ENCODE measurements at regions not wholly inside any gene's neighbourhood (a gene's known extent, or its start where the extent isn't known, plus 50 kb on each side); places are given as distances from the start of the nearest gene placed in this dataset.
"Not testable (repeated sequence)": the region's sequence is repeated elsewhere in the genome, so short reads cannot be mapped to it uniquely, and the experiment has no call there.

DNA sequence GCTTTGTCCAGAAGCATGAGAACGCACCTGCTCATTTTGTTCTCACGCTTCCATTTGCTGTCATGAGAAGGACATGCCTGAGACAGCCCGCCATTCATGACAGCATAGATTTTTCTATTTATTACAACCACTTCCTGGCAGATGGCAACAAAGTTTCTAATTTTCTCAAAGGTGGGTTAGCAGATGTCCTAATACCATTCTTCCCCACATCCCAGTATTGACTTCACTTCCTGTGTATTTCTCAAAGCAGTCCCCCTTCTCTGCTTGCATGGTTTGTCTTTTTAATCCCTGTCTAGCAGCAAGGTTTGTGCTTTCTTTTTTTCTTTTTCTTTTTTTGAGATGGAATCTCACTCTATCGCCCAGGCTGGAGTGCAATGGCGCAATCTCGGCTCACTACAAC is 94.3 kb downstream of the ISX start:
- Histone ChIP-seq H3K4me3 (ENCODE audit: low read depth, low read length) (no peak overlapping the region), H3K27me3 (ENCODE audit: insufficient read depth, low read depth, severe bottlenecking) (no peaks in the 10 kb centered on the region), H3K9me3 (ENCODE audit: severe bottlenecking) (no peaks in the 10 kb centered on the region), H3K27ac (no peak overlapping the region), H3K36me3 (peaks cover 4% of the 10 kb centered on the region; the same call in 1 of the 2 replicates)
- TF ChIP-seq, protein P1, sequence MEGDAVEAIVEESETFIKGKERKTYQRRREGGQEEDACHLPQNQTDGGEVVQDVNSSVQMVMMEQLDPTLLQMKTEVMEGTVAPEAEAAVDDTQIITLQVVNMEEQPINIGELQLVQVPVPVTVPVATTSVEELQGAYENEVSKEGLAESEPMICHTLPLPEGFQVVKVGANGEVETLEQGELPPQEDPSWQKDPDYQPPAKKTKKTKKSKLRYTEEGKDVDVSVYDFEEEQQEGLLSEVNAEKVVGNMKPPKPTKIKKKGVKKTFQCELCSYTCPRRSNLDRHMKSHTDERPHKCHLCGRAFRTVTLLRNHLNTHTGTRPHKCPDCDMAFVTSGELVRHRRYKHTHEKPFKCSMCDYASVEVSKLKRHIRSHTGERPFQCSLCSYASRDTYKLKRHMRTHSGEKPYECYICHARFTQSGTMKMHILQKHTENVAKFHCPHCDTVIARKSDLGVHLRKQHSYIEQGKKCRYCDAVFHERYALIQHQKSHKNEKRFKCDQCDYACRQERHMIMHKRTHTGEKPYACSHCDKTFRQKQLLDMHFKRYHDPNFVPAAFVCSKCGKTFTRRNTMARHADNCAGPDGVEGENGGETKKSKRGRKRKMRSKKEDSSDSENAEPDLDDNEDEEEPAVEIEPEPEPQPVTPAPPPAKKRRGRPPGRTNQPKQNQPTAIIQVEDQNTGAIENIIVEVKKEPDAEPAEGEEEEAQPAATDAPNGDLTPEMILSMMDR (IDR thresholded peaks at IDR 0.05; ENCODE audit: low read depth, low read length), result no peak
- no peak for DNase-seq

GRCh38 chr22:35165896-35166295 is 91.4 kb upstream of the HMGXB4 start:
- not testable (repeated sequence) for H3K27me3 ChIP-seq (ENCODE audit: insufficient read depth, low read depth, severe bottlenecking); H3K27ac ChIP-seq; H3K36me3 ChIP-seq; H3K9me3 ChIP-seq (ENCODE audit: severe bottlenecking); DNase-seq; H3K4me3 ChIP-seq (ENCODE audit: low read depth, low read length)

DNA sequence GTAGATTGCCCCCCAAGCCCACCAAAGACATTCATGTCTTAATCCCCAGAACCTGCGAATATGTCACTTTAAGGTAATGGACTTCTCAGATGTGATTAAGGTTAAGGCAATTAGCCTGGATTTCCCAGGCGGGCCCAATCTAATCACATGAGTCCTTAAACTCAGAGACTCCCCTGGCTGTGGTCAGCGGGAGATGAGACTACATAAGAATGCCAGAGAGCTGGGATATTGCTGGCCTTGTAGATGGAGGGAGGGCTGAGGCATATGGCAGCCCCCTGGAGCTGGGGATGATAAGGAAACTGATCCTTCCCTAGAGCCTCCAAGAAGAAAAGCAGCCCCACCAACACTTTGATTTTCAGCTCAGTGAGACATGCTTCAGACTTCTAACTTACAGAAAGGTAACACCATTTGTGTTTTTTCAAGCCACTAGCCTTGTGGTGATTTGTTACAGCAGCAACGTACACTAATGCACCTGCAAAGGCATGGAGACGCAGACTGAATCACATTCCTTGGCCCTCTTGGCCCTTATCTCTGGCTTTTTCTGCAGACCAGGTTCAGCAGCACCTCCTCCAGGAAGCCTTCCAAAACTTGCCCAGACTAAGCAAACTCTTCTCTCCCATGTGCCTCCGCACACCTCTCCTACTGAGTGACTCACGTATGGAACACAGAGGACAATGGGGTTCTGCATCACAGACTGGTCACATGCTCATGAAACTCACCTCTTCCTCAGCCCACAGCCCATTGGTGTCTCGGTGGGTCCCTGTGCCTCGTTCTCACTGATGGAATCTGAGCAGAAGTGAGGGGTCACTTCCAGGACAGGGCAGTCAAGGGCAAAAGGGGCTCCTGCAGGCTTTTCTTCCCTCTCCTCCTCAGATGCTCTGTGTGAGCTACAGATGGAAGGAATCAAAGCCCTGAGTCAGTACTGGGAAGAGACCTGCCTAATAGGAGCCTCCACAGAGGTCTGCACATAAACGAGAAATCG is 86.3 kb upstream of the HMGXB4 start:
- peak; percentile 62 for DNase-seq
- no peaks in the 10 kb centered on the region for H3K27me3 ChIP-seq (ENCODE audit: insufficient read depth, low read depth, severe bottlenecking)
- 0 out of 2 replicates have a peak overlapping the region, but pooled peaks have one; percentile 4 for H3K27ac ChIP-seq
- H3K9me3 ChIP-seq (ENCODE audit: severe bottlenecking), result no peaks in the 10 kb centered on the region
- H3K4me3 ChIP-seq (ENCODE audit: low read depth, low read length), result no peak overlapping the region
- TF ChIP-seq, protein P1 (IDR thresholded peaks at IDR 0.05; ENCODE audit: low read depth, low read length), result no peak
- H3K36me3 ChIP-seq, result no peaks in the 10 kb centered on the region

GRCh38 chr22:35172442-35172841 is 84.9 kb upstream of the HMGXB4 start:
- H3K4me3 ChIP-seq (ENCODE audit: low read depth, low read length), result no peak overlapping the region
- TF ChIP-seq, protein P1 (IDR thresholded peaks at IDR 0.05; ENCODE audit: low read depth, low read length), result no peak
- DNase-seq, result peak; percentile 59
- H3K27ac ChIP-seq, result 0 out of 2 replicates have a peak overlapping the region, but pooled peaks have one; percentile 24
- no peaks in the 10 kb centered on the region for H3K27me3 ChIP-seq (ENCODE audit: insufficient read depth, low read depth, severe bottlenecking)
- H3K9me3 ChIP-seq (ENCODE audit: severe bottlenecking), result no peaks in the 10 kb centered on the region
- H3K36me3 ChIP-seq, result no peaks in the 10 kb centered on the region

GRCh38 chr22:35173655-35174054 is 83.6 kb upstream of the HMGXB4 start:
- Histone ChIP-seq H3K36me3 (no peaks in the 10 kb centered on the region), H3K9me3 (ENCODE audit: severe bottlenecking) (no peaks in the 10 kb centered on the region), H3K4me3 (ENCODE audit: low read depth, low read length) (no peak overlapping the region), H3K27ac (no peak overlapping the region), H3K27me3 (ENCODE audit: insufficient read depth, low read depth, severe bottlenecking) (no peaks in the 10 kb centered on the region)
- TF ChIP-seq, protein P1 (IDR thresholded peaks at IDR 0.05; ENCODE audit: low read depth, low read length), result no peak
- no peak for DNase-seq

DNA sequence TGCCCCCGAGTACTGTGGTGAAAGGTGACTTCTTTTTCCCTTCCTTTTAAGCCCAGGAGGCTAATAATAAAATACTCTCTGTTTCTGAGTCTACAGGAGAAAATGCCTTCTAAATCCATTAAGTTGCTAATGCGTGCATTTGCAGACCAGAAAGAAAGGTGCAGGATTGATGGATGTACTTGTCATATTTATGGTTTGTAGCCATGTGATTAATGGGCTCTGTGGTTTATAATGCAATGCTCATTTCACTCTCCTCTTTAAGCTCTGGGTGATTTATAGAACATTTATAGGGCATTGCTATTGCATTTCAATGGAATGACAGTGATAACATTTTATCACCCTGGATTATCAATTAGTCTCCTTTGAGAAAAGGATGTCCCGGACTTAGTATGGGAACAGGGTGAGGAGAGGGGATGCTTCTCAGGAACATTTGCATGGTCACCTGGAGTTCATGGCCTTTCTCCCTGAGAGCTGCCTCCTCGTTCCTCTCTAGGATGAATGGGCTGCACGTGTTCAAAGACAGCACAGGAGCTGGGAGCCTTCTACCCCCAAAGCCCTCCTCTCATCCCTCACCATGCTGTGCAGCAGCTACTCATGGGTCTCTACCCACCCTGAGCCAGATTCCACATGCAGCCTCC is 82.8 kb upstream of the HMGXB4 start:
- Histone ChIP-seq H3K27me3 (ENCODE audit: insufficient read depth, low read depth, severe bottlenecking) (no peaks in the 10 kb centered on the region), H3K4me3 (ENCODE audit: low read depth, low read length) (no peak overlapping the region), H3K27ac (no peak overlapping the region), H3K36me3 (no peaks in the 10 kb centered on the region), H3K9me3 (ENCODE audit: severe bottlenecking) (no peaks in the 10 kb centered on the region)
- TF ChIP-seq, protein P1 (IDR thresholded peaks at IDR 0.05; ENCODE audit: low read depth, low read length), result no peak
- DNase-seq, result no peak
